GM12864 (cell line): ENCODE measurements at regions not wholly inside any gene's neighbourhood (a gene's known extent, or its start where the extent isn't known, plus 50 kb on each side); places are given as distances from the start of the nearest gene placed in this dataset.

Experiments used
- DNase-seq: peaks from one replicate; pipeline ENCODE4 v3.0.0-alpha.2; 2011; ENCODE audit warnings: low read depth
- H3K4me3 ChIP-seq: 2 replicates; pipeline ENCODE4 v1.5.1; 2011; ENCODE audit warnings: mild to moderate bottlenecking, low read depth, low read length, control low read depth
- CTCF ChIP-seq: IDR thresholded peaks from 2 replicates; pipeline ENCODE4 v1.5.1; 2011; ENCODE audit warnings: low read depth, mild to moderate bottlenecking, moderate library complexity, low read length, control low read depth, inconsistent platforms; ENCODE audit errors: missing control alignments

GRCh38 chrX:79081895-79082512 is 62.5 kb upstream of the GPR174 start:
- DNase-seq: peak; percentile 18
- TF ChIP-seq CTCF: peak; percentile 31
- H3K4me3 ChIP-seq: no peak overlapping the region

GRCh38 chrX:79082899-79083298 is 61.6 kb upstream of the GPR174 start:
- TF ChIP-seq CTCF: no peak

GRCh38 chrX:79084923-79085322 is 59.6 kb upstream of the GPR174 start:
- no peak for DNase-seq
- no peak for TF ChIP-seq CTCF
- H3K4me3 ChIP-seq: no peak overlapping the region

More at GRCh38 chrX:79082899-79083298, 61.6 kb upstream of the GPR174 start:
- H3K4me3 ChIP-seq: no peak overlapping the region
- no peak for DNase-seq

DNA sequence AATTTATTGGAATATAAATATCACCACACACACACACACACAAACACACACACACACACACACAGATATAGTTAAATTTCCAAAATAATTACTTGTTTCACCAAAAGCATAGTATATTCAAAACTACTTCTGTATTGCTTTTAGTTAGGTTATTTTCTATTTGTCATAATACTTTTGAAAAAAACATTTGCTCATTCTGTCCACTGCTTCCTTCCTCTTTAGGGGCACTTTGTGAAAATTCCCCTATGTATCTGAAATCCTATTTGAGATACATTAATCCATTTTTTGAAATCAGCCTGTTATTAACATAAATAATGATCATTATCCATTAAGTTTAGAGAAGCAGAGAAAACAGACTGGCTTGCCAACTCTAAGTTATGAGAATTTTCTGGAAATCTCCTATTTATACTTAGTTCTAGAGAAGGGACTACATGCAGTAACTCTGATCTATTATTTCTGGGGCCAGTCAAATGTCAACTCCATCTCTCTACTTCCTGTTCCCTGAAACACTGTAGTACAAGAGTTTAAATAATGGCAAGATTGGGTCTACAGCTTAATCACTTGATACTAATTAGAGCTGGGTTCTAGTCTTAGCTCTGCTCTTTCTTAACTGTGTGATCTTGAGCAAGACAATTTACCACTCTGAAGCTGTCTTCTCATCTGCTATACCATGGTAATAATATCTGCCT is 54.4 kb upstream of the GPR174 start:
- H3K4me3 ChIP-seq: no peak overlapping the region
- no peak for TF ChIP-seq CTCF
- DNase-seq: no peak

GRCh38 chrX:79094075-79094832 is 50.2 kb upstream of the GPR174 start:
- H3K4me3 ChIP-seq: no peak overlapping the region
- DNase-seq: no peak
- no peak for TF ChIP-seq CTCF
